ENCODE measurements at regions not wholly inside any gene's neighbourhood (a gene's known extent, or its start where the extent isn't known, plus 50 kb on each side); places are given as distances from the start of the nearest gene placed in this dataset.

- no peak overlapping the region for H3K27ac ChIP-seq (ENCODE audit: low read length)
- H3K36me3 ChIP-seq (ENCODE audit: control insufficient read depth, low read depth, low read length), result no peaks in the 10 kb centered on the region
- H3K27me3 ChIP-seq (ENCODE audit: control insufficient read depth, insufficient read depth, low read length), result no peaks in the 10 kb centered on the region
- no peak overlapping the region for H3K4me3 ChIP-seq (ENCODE audit: low read length)
- no peaks in the 10 kb centered on the region for H3K9me3 ChIP-seq (ENCODE audit: control insufficient read depth, low read depth, low read length)
- H3K9ac ChIP-seq (ENCODE audit: low read length), result no peak overlapping the region
- no peaks in the 10 kb centered on the region for H3K4me1 ChIP-seq (ENCODE audit: control insufficient read depth, low read depth, low read length)
These were observed 496.9 kb upstream of the ADAMTS16 start for GRCh38 chr5:4643190-4643589.

- Histone ChIP-seq H3K27me3 (ENCODE audit: control insufficient read depth, insufficient read depth, low read length) (no peaks in the 10 kb centered on the region), H3K4me3 (ENCODE audit: low read length) (no peak overlapping the region)
These were observed 496.2 kb upstream of the ADAMTS16 start for GRCh38 chr5:4643960-4644359.

GRCh38 chr5:4646715-4647375 lies 493.3 kb upstream of the ADAMTS16 start:
- no peaks in the 10 kb centered on the region for H3K27me3 ChIP-seq (ENCODE audit: control insufficient read depth, insufficient read depth, low read length)
- H3K4me3 ChIP-seq (ENCODE audit: low read length), result no peak overlapping the region
- no peaks in the 10 kb centered on the region for H3K9me3 ChIP-seq (ENCODE audit: control insufficient read depth, low read depth, low read length)
- H3K9ac ChIP-seq (ENCODE audit: low read length), result no peak overlapping the region
- no peaks in the 10 kb centered on the region for H3K36me3 ChIP-seq (ENCODE audit: control insufficient read depth, low read depth, low read length)
- H3K27ac ChIP-seq (ENCODE audit: low read length), result no peak overlapping the region
- H3K4me1 ChIP-seq (ENCODE audit: control insufficient read depth, low read depth, low read length), result no peaks in the 10 kb centered on the region

More at GRCh38 chr5:4643960-4644359, 496.2 kb upstream of the ADAMTS16 start:
- no peak overlapping the region for H3K27ac ChIP-seq (ENCODE audit: low read length)
- H3K36me3 ChIP-seq (ENCODE audit: control insufficient read depth, low read depth, low read length), result no peaks in the 10 kb centered on the region
- H3K4me1 ChIP-seq (ENCODE audit: control insufficient read depth, low read depth, low read length), result no peaks in the 10 kb centered on the region
- no peaks in the 10 kb centered on the region for H3K9me3 ChIP-seq (ENCODE audit: control insufficient read depth, low read depth, low read length)
- no peak overlapping the region for H3K9ac ChIP-seq (ENCODE audit: low read length)

GRCh38 chr5:4647955-4648354 lies 492.2 kb upstream of the ADAMTS16 start:
- Histone ChIP-seq H3K27me3 (ENCODE audit: control insufficient read depth, insufficient read depth, low read length) (no peaks in the 10 kb centered on the region), H3K36me3 (ENCODE audit: control insufficient read depth, low read depth, low read length) (no peaks in the 10 kb centered on the region), H3K4me1 (ENCODE audit: control insufficient read depth, low read depth, low read length) (no peaks in the 10 kb centered on the region), H3K9me3 (ENCODE audit: control insufficient read depth, low read depth, low read length) (no peaks in the 10 kb centered on the region), H3K27ac (ENCODE audit: low read length) (no peak overlapping the region), H3K9ac (ENCODE audit: low read length) (no peak overlapping the region), H3K4me3 (ENCODE audit: low read length) (no peak overlapping the region)

- no peaks in the 10 kb centered on the region for H3K27me3 ChIP-seq (ENCODE audit: control insufficient read depth, insufficient read depth, low read length)
- no peak overlapping the region for H3K4me3 ChIP-seq (ENCODE audit: low read length)
- H3K9ac ChIP-seq (ENCODE audit: low read length), result no peak overlapping the region
- H3K27ac ChIP-seq (ENCODE audit: low read length), result no peak overlapping the region
- no peaks in the 10 kb centered on the region for H3K9me3 ChIP-seq (ENCODE audit: control insufficient read depth, low read depth, low read length)
- no peaks in the 10 kb centered on the region for H3K36me3 ChIP-seq (ENCODE audit: control insufficient read depth, low read depth, low read length)
- no peaks in the 10 kb centered on the region for H3K4me1 ChIP-seq (ENCODE audit: control insufficient read depth, low read depth, low read length)
These were observed 488.1 kb upstream of the ADAMTS16 start for GRCh38 chr5:4651806-4652565.

GRCh38 chr5:4653475-4653874 lies 486.7 kb upstream of the ADAMTS16 start:
- Histone ChIP-seq H3K4me1 (ENCODE audit: control insufficient read depth, low read depth, low read length) (no peaks in the 10 kb centered on the region), H3K9me3 (ENCODE audit: control insufficient read depth, low read depth, low read length) (no peaks in the 10 kb centered on the region), H3K9ac (ENCODE audit: low read length) (no peak overlapping the region), H3K27ac (ENCODE audit: low read length) (no peak overlapping the region), H3K27me3 (ENCODE audit: control insufficient read depth, insufficient read depth, low read length) (no peaks in the 10 kb centered on the region), H3K4me3 (ENCODE audit: low read length) (no peak overlapping the region), H3K36me3 (ENCODE audit: control insufficient read depth, low read depth, low read length) (no peaks in the 10 kb centered on the region)

- Histone ChIP-seq H3K4me1 (ENCODE audit: control insufficient read depth, low read depth, low read length) (no peaks in the 10 kb centered on the region), H3K9me3 (ENCODE audit: control insufficient read depth, low read depth, low read length) (no peaks in the 10 kb centered on the region), H3K4me3 (ENCODE audit: low read length) (no peak overlapping the region), H3K36me3 (ENCODE audit: control insufficient read depth, low read depth, low read length) (no peaks in the 10 kb centered on the region), H3K9ac (ENCODE audit: low read length) (no peak overlapping the region), H3K27me3 (ENCODE audit: control insufficient read depth, insufficient read depth, low read length) (no peaks in the 10 kb centered on the region), H3K27ac (ENCODE audit: low read length) (no peak overlapping the region)
These were observed 480.3 kb upstream of the ADAMTS16 start for GRCh38 chr5:4659851-4660250.

GRCh38 chr5:4661326-4661725 lies 478.8 kb upstream of the ADAMTS16 start:
- Histone ChIP-seq H3K9me3 (ENCODE audit: control insufficient read depth, low read depth, low read length) (no peaks in the 10 kb centered on the region), H3K27me3 (ENCODE audit: control insufficient read depth, insufficient read depth, low read length) (no peaks in the 10 kb centered on the region), H3K4me1 (ENCODE audit: control insufficient read depth, low read depth, low read length) (no peaks in the 10 kb centered on the region), H3K36me3 (ENCODE audit: control insufficient read depth, low read depth, low read length) (no peaks in the 10 kb centered on the region), H3K9ac (ENCODE audit: low read length) (no peak overlapping the region), H3K4me3 (ENCODE audit: low read length) (no peak overlapping the region), H3K27ac (ENCODE audit: low read length) (no peak overlapping the region)

- Histone ChIP-seq H3K9ac (ENCODE audit: low read length) (no peak overlapping the region), H3K9me3 (ENCODE audit: control insufficient read depth, low read depth, low read length) (no peaks in the 10 kb centered on the region), H3K4me3 (ENCODE audit: low read length) (no peak overlapping the region), H3K36me3 (ENCODE audit: control insufficient read depth, low read depth, low read length) (no peaks in the 10 kb centered on the region), H3K27ac (ENCODE audit: low read length) (no peak overlapping the region), H3K27me3 (ENCODE audit: control insufficient read depth, insufficient read depth, low read length) (no peaks in the 10 kb centered on the region), H3K4me1 (ENCODE audit: control insufficient read depth, low read depth, low read length) (no peaks in the 10 kb centered on the region)
These were observed 478.3 kb upstream of the ADAMTS16 start for GRCh38 chr5:4661836-4662235.

- H3K4me3 ChIP-seq (ENCODE audit: low read length), result no peak overlapping the region
- no peaks in the 10 kb centered on the region for H3K9me3 ChIP-seq (ENCODE audit: control insufficient read depth, low read depth, low read length)
- no peaks in the 10 kb centered on the region for H3K36me3 ChIP-seq (ENCODE audit: control insufficient read depth, low read depth, low read length)
These were observed 477.4 kb upstream of the ADAMTS16 start for GRCh38 chr5:4662756-4663155.

GRCh38 chr5:4665911-4666310 lies 474.2 kb upstream of the ADAMTS16 start:
- H3K27me3 ChIP-seq (ENCODE audit: control insufficient read depth, insufficient read depth, low read length), result no peaks in the 10 kb centered on the region
- H3K4me1 ChIP-seq (ENCODE audit: control insufficient read depth, low read depth, low read length), result no peaks in the 10 kb centered on the region
- no peak overlapping the region for H3K27ac ChIP-seq (ENCODE audit: low read length)
- no peak overlapping the region for H3K4me3 ChIP-seq (ENCODE audit: low read length)
- H3K9ac ChIP-seq (ENCODE audit: low read length), result no peak overlapping the region
- no peaks in the 10 kb centered on the region for H3K36me3 ChIP-seq (ENCODE audit: control insufficient read depth, low read depth, low read length)
- no peaks in the 10 kb centered on the region for H3K9me3 ChIP-seq (ENCODE audit: control insufficient read depth, low read depth, low read length)

More at GRCh38 chr5:4662756-4663155, 477.4 kb upstream of the ADAMTS16 start:
- Histone ChIP-seq H3K9ac (ENCODE audit: low read length) (no peak overlapping the region), H3K4me1 (ENCODE audit: control insufficient read depth, low read depth, low read length) (no peaks in the 10 kb centered on the region), H3K27ac (ENCODE audit: low read length) (no peak overlapping the region), H3K27me3 (ENCODE audit: control insufficient read depth, insufficient read depth, low read length) (no peaks in the 10 kb centered on the region)

GRCh38 chr5:4674166-4674565 lies 466.0 kb upstream of the ADAMTS16 start:
- Histone ChIP-seq H3K27me3 (ENCODE audit: control insufficient read depth, insufficient read depth, low read length) (no peaks in the 10 kb centered on the region), H3K9me3 (ENCODE audit: control insufficient read depth, low read depth, low read length) (no peaks in the 10 kb centered on the region), H3K27ac (ENCODE audit: low read length) (no peak overlapping the region), H3K9ac (ENCODE audit: low read length) (no peak overlapping the region), H3K4me3 (ENCODE audit: low read length) (no peak overlapping the region), H3K4me1 (ENCODE audit: control insufficient read depth, low read depth, low read length) (no peaks in the 10 kb centered on the region), H3K36me3 (ENCODE audit: control insufficient read depth, low read depth, low read length) (no peaks in the 10 kb centered on the region)
